ENCODE measurements at regions not wholly inside any gene's neighbourhood (a gene's known extent, or its start where the extent isn't known, plus 50 kb on each side); places are given as distances from the start of the nearest gene placed in this dataset.

DNA sequence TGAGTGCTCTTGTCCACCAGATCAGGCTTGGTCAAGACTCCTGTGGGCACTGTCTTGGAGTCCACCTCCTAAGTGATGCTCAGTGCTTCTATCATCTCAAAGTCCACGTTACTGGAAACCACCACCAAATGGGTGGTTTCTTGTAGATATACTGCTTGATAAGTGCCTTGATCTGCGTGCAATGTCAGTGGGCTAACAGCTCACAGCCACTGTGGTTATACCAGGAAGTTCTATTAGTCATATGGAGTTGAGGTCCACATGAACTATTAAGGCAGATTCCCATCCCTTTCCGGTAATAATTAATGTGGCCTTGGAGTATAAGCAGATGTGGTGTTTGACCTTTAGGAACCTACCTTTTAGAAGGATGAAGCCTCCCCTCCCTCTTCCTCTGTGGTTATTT is 161.9 kb downstream of the ZNF518B start:
- Histone ChIP-seq H3K4me2 (ENCODE audit: low read length) (no peak overlapping the region), H3K27ac (ENCODE audit: low read depth, low read length) (no peak overlapping the region), H3K4me3 (replicated peaks in 1 of 2; ENCODE audit: low read depth in 1 of 2, low read length in 2 of 2) (no peak overlapping the region), H3K79me2 (ENCODE audit: insufficient read depth, low read length) (no peaks in the 10 kb centered on the region), H3K9me3 (ENCODE audit: control insufficient read depth in 1 of 2, insufficient read depth in 1 of 2, low read depth in 1 of 2, low read length in 2 of 2) (no peaks in the 10 kb centered on the region), H3K9me2 (ENCODE audit: insufficient read depth) (no peaks in the 10 kb centered on the region), H4K20me1 (ENCODE audit: insufficient read depth) (no peaks in the 10 kb centered on the region), H3K9ac (ENCODE audit: low read length) (no peak overlapping the region), H3K36me3 (ENCODE audit: control insufficient read depth in 1 of 2, insufficient read depth in 2 of 2, low read length in 2 of 2) (no peaks in the 10 kb centered on the region), H3K4me1 (ENCODE audit: control insufficient read depth in 1 of 2, insufficient read depth in 2 of 2, low read length in 2 of 2) (no peaks in the 10 kb centered on the region), H2AFZ (ENCODE audit: low read depth, low read length, poor library complexity, severe bottlenecking) (no peak overlapping the region), H3K27me3 (ENCODE audit: insufficient read depth, low read length) (peaks cover 63% of the 10 kb centered on the region)
- ATAC-seq (no peak), DNase-seq (ENCODE audit: low read depth, low spot score) (no peak)
- intact Hi-C loops (cut with micrococcal nuclease) = no loop called here
- no peak for TF ChIP-seq SP1 (IDR thresholded peaks at IDR 0.05; ENCODE audit: low read depth)
- TF ChIP-seq POLR2AphosphoS5 (IDR thresholded peaks at IDR 0.05; ENCODE audit: low read depth, low read length) = no peak
- no peak for TF ChIP-seq ZFX (IDR thresholded peaks at IDR 0.05)
- TF ChIP-seq CEBPB (IDR thresholded peaks at IDR 0.05; ENCODE audit: low read depth) = no peak
- no peak for TF ChIP-seq FOSL1 (IDR thresholded peaks at IDR 0.05; ENCODE audit: low read depth)
- TF ChIP-seq TCF7L2 (IDR thresholded peaks at IDR 0.05; ENCODE audit: borderline replicate concordance, extremely low read depth, insufficient read depth, insufficient read length) = no peak
- no peak for TF ChIP-seq RAD21 (IDR thresholded peaks at IDR 0.05; ENCODE audit: low read depth)
- TF ChIP-seq JUND (IDR thresholded peaks at IDR 0.05) = no peak
- TF ChIP-seq YY1 (IDR thresholded peaks at IDR 0.05; ENCODE audit: extremely low read depth, insufficient replicate concordance, low read depth, low read length) = no peak
- TF ChIP-seq, protein P1, sequence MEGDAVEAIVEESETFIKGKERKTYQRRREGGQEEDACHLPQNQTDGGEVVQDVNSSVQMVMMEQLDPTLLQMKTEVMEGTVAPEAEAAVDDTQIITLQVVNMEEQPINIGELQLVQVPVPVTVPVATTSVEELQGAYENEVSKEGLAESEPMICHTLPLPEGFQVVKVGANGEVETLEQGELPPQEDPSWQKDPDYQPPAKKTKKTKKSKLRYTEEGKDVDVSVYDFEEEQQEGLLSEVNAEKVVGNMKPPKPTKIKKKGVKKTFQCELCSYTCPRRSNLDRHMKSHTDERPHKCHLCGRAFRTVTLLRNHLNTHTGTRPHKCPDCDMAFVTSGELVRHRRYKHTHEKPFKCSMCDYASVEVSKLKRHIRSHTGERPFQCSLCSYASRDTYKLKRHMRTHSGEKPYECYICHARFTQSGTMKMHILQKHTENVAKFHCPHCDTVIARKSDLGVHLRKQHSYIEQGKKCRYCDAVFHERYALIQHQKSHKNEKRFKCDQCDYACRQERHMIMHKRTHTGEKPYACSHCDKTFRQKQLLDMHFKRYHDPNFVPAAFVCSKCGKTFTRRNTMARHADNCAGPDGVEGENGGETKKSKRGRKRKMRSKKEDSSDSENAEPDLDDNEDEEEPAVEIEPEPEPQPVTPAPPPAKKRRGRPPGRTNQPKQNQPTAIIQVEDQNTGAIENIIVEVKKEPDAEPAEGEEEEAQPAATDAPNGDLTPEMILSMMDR (IDR thresholded peaks at IDR 0.05 in 2 of 3, conservative IDR thresholded peaks at IDR 0.05 in 1 of 3; ENCODE audit: borderline replicate concordance in 1 of 3, insufficient read depth in 1 of 3, low read depth in 2 of 3, low read length in 2 of 3) = no peak
- TF ChIP-seq EZH2phosphoT487 (IDR thresholded peaks at IDR 0.05; ENCODE audit: borderline replicate concordance) = no peak
- no peak for TF ChIP-seq EZH2 (IDR thresholded peaks at IDR 0.05)
- TF ChIP-seq SRF (IDR thresholded peaks at IDR 0.05; ENCODE audit: low read depth) = no peak
- TF ChIP-seq ELF1 (IDR thresholded peaks at IDR 0.05; ENCODE audit: borderline replicate concordance, low read depth) = no peak
- TF ChIP-seq, protein P2, sequence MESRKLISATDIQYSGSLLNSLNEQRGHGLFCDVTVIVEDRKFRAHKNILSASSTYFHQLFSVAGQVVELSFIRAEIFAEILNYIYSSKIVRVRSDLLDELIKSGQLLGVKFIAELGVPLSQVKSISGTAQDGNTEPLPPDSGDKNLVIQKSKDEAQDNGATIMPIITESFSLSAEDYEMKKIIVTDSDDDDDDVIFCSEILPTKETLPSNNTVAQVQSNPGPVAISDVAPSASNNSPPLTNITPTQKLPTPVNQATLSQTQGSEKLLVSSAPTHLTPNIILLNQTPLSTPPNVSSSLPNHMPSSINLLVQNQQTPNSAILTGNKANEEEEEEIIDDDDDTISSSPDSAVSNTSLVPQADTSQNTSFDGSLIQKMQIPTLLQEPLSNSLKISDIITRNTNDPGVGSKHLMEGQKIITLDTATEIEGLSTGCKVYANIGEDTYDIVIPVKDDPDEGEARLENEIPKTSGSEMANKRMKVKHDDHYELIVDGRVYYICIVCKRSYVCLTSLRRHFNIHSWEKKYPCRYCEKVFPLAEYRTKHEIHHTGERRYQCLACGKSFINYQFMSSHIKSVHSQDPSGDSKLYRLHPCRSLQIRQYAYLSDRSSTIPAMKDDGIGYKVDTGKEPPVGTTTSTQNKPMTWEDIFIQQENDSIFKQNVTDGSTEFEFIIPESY (IDR thresholded peaks at IDR 0.05; ENCODE audit: extremely low read depth, insufficient replicate concordance, low read length) = no peak
- no TSS peak for BruUV-seq (replicated peaks)
- ChIA-PET CTCF (no interaction called here), RAD21 (ENCODE audit: low non-redundant PET in 1 of 2, low total read pairs in 2 of 2, uncharacterized antibody in 2 of 2, unreplicated experiment in 2 of 2) (no interaction called here), POLR2A (no interaction called here)

Measured in HCT116 (cell line).